Glutamatergic neuron (in vitro differentiated cells): ENCODE measurements at regions not wholly inside any gene's neighbourhood (a gene's known extent, or its start where the extent isn't known, plus 50 kb on each side); places are given as distances from the start of the nearest gene placed in this dataset.

Source experiments
- DNase-seq: peaks from one replicate; pipeline ENCODE4 v3.0.0; 2022
- H3K27ac Mint-ChIP-seq: one replicate; pipeline ENCODE4 v1.8.0; 2020; ENCODE audit warnings: mild to moderate bottlenecking, mixed read lengths, inconsistent platforms; ENCODE audit not compliant: unreplicated experiment
- H3K27me3 Mint-ChIP-seq: one replicate; pipeline ENCODE4 v1.8.0; 2020; ENCODE audit warnings: mild to moderate bottlenecking, moderate library complexity, mixed read lengths, inconsistent platforms; ENCODE audit not compliant: unreplicated experiment
- H3K36me3 Mint-ChIP-seq: one replicate; pipeline ENCODE4 v1.8.0; 2020; ENCODE audit warnings: mild to moderate bottlenecking, mixed read lengths, inconsistent platforms; ENCODE audit not compliant: unreplicated experiment
- H3K4me1 Mint-ChIP-seq: one replicate; pipeline ENCODE4 v1.8.0; 2020; ENCODE audit warnings: mild to moderate bottlenecking, low read depth, mixed read lengths, inconsistent platforms; ENCODE audit not compliant: unreplicated experiment
- H3K4me3 Mint-ChIP-seq: one replicate; pipeline ENCODE4 v1.8.0; 2020; ENCODE audit warnings: mild to moderate bottlenecking, mixed read lengths, inconsistent platforms; ENCODE audit not compliant: unreplicated experiment
- H3K9me3 Mint-ChIP-seq: one replicate; pipeline ENCODE4 v1.8.0; 2020; ENCODE audit warnings: mild to moderate bottlenecking, moderate library complexity, mixed read lengths, inconsistent platforms; ENCODE audit not compliant: unreplicated experiment
- CTCF ChIP-seq: fragments of 200-600 bp; sonication (generic); IDR thresholded peaks from one replicate; pipeline ENCODE4 v1.5.0; 2021; ENCODE audit not compliant: partially characterized antibody, unreplicated experiment

- Mint-ChIP-seq H3K4me1 (peaks cover 15% of the 10 kb centered on the region), H3K27ac (no peak overlapping the region), H3K36me3 (no peaks in the 10 kb centered on the region), H3K27me3 (no peaks in the 10 kb centered on the region), H3K4me3 (no peak overlapping the region), H3K9me3 (no peaks in the 10 kb centered on the region)
- no peak for TF ChIP-seq CTCF
- peak; percentile 27 for DNase-seq
Observed at GRCh38 chr15:98582900-98583554, 65.3 kb upstream of the IGF1R start.

- H3K27me3 Mint-ChIP-seq, result no peaks in the 10 kb centered on the region
- no peak for TF ChIP-seq CTCF
- no peak overlapping the region for H3K27ac Mint-ChIP-seq
Observed at GRCh38 chr15:98583771-98584430, 64.4 kb upstream of the IGF1R start.

GRCh38 chr15:98586066-98586465 is 62.3 kb upstream of the IGF1R start:
- H3K9me3 Mint-ChIP-seq, result peaks cover 2% of the 10 kb centered on the region
- H3K4me1 Mint-ChIP-seq, result peaks cover 7% of the 10 kb centered on the region
- DNase-seq, result no peak
- H3K27me3 Mint-ChIP-seq, result no peaks in the 10 kb centered on the region
- no peaks in the 10 kb centered on the region for H3K36me3 Mint-ChIP-seq
- no peak overlapping the region for H3K27ac Mint-ChIP-seq
- TF ChIP-seq CTCF, result no peak
- no peak overlapping the region for H3K4me3 Mint-ChIP-seq

More at GRCh38 chr15:98583771-98584430, 64.4 kb upstream of the IGF1R start:
- H3K9me3 Mint-ChIP-seq, result peaks cover 2% of the 10 kb centered on the region
- H3K4me3 Mint-ChIP-seq, result no peak overlapping the region
- H3K36me3 Mint-ChIP-seq, result no peaks in the 10 kb centered on the region
- no peak for DNase-seq
- peaks cover 15% of the 10 kb centered on the region for H3K4me1 Mint-ChIP-seq

- Mint-ChIP-seq H3K4me1 (no peaks in the 10 kb centered on the region), H3K27ac (no peak overlapping the region), H3K27me3 (peaks cover 3% of the 10 kb centered on the region), H3K9me3 (peaks cover 6% of the 10 kb centered on the region), H3K4me3 (no peak overlapping the region), H3K36me3 (no peaks in the 10 kb centered on the region)
- no peak for TF ChIP-seq CTCF
- DNase-seq, result no peak
Observed at GRCh38 chr15:98592136-98592535, 56.2 kb upstream of the IGF1R start.

GRCh38 chr15:98596131-98596530 is 52.2 kb upstream of the IGF1R start:
- no peak for TF ChIP-seq CTCF
- no peaks in the 10 kb centered on the region for H3K36me3 Mint-ChIP-seq
- peaks cover 4% of the 10 kb centered on the region for H3K27me3 Mint-ChIP-seq
- H3K9me3 Mint-ChIP-seq, result peaks cover 4% of the 10 kb centered on the region
- H3K27ac Mint-ChIP-seq, result no peak overlapping the region
- DNase-seq, result no peak
- H3K4me1 Mint-ChIP-seq, result peaks cover 6% of the 10 kb centered on the region
- no peak overlapping the region for H3K4me3 Mint-ChIP-seq
